Kidney (tissue), 13 donors: ENCODE measurements at regions not wholly inside any gene's neighbourhood (a gene's known extent, or its start where the extent isn't known, plus 50 kb on each side); places are given as distances from the start of the nearest gene placed in this dataset.

ENCODE experiments used
- DNase-seq, 5 donors: peaks; one replicate each; pipeline ENCODE4 v3.0.0-alpha.2; 2013 to 2020
- FAIRE-seq: peaks from 2 replicates; lab custom pipeline; 2012; peaks lifted over from hg19 to GRCh38; lab: Jason Lieb, UNC
- H3K27ac ChIP-seq, 2 donors: one replicate each; pipeline ENCODE4 v1.7.0; 2013; ENCODE audit warnings: low read depth in 2 of 2, low read length in 2 of 2, inconsistent platforms in 1 of 2
- H3K27me3 ChIP-seq: one replicate; pipeline ENCODE4 v1.7.1; 2013; ENCODE audit warnings: low read length, inconsistent platforms; ENCODE audit not compliant: control insufficient read depth, insufficient read depth
- H3K36me3 ChIP-seq, 3 donors: one replicate each; pipeline versions ENCODE4 v1.7.0 to v1.7.1; 2013; ENCODE audit warnings: low read length in 3 of 3, control low read depth in 1 of 3, inconsistent platforms in 1 of 3; ENCODE audit not compliant: insufficient read depth in 3 of 3, control insufficient read depth in 2 of 3
- H3K4me1 ChIP-seq, 3 donors: one replicate each; pipeline versions ENCODE4 v1.7.0 to v1.7.1; 2013; ENCODE audit warnings: low read length in 3 of 3, inconsistent platforms in 1 of 3, low read depth in 1 of 3; ENCODE audit not compliant: control insufficient read depth in 2 of 3, insufficient read depth in 2 of 3
- H3K4me3 ChIP-seq, 3 donors: one replicate each; pipeline versions ENCODE4 v1.7.0 to v1.8.1; 2013; ENCODE audit warnings: low read length in 3 of 3, control low read depth in 1 of 3, inconsistent platforms in 1 of 3
- H3K9ac ChIP-seq, 3 donors: one replicate each; pipeline versions ENCODE4 v1.7.0 to v1.7.1; 2013; ENCODE audit warnings: low read length in 3 of 3, control low read depth in 1 of 3, inconsistent platforms in 1 of 3
- H3K9me3 ChIP-seq, 3 donors: one replicate each; pipeline versions ENCODE4 v1.7.0 to v1.7.1; 2013; ENCODE audit warnings: low read length in 3 of 3, control low read depth in 1 of 3, inconsistent platforms in 1 of 3; ENCODE audit not compliant: control insufficient read depth in 2 of 3, insufficient read depth in 1 of 3
- intact Hi-C: fragments of 100-400 bp; cut with DNase I; formaldehyde crosslinking; loops from one replicate; pipeline ENCODE4 v1.11.1; 2022
- TF ChIP-seq, protein P1 (sequence below): IDR thresholded peaks from 3 replicates; pipeline ENCODE4 v1.5.1; 2012; ENCODE audit warnings: mild to moderate bottlenecking, moderate library complexity, borderline replicate concordance; ENCODE audit not compliant: insufficient read depth; ENCODE audit errors: extremely low read depth
- donor health status: control.
- donor health status: control.
- donor health status: control.
- donor health status: control.
- donor health status: control.
- donor health status: DM: yes; HTN: yes; CAD: no.
- donor health status: Normal renal cell carcinoma (clear cell type).

GRCh38 chr2:217106650-217107014 is 246.8 kb upstream of the TNP1 start:
- no peak overlapping the region for H3K4me3 ChIP-seq
- H3K9me3 ChIP-seq = no peaks in the 10 kb centered on the region
- H3K27ac ChIP-seq = no peak overlapping the region
- DNase-seq = no peak
- no peak overlapping the region for H3K9ac ChIP-seq
- H3K36me3 ChIP-seq = no peaks in the 10 kb centered on the region
- no peaks in the 10 kb centered on the region for H3K4me1 ChIP-seq
- no peak for FAIRE-seq
- intact Hi-C loops = loop anchor here (10.0 kb wide), 1 partner anchor 112 kb away; no protein-coding TSS in a partner anchor
- no peaks in the 10 kb centered on the region for H3K27me3 ChIP-seq
- TF ChIP-seq, protein P1, sequence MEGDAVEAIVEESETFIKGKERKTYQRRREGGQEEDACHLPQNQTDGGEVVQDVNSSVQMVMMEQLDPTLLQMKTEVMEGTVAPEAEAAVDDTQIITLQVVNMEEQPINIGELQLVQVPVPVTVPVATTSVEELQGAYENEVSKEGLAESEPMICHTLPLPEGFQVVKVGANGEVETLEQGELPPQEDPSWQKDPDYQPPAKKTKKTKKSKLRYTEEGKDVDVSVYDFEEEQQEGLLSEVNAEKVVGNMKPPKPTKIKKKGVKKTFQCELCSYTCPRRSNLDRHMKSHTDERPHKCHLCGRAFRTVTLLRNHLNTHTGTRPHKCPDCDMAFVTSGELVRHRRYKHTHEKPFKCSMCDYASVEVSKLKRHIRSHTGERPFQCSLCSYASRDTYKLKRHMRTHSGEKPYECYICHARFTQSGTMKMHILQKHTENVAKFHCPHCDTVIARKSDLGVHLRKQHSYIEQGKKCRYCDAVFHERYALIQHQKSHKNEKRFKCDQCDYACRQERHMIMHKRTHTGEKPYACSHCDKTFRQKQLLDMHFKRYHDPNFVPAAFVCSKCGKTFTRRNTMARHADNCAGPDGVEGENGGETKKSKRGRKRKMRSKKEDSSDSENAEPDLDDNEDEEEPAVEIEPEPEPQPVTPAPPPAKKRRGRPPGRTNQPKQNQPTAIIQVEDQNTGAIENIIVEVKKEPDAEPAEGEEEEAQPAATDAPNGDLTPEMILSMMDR = no peak

- Histone ChIP-seq H3K27me3 (no peaks in the 10 kb centered on the region), H3K27ac (no peak overlapping the region), H3K9ac (no peak overlapping the region), H3K9me3 (no peaks in the 10 kb centered on the region), H3K4me3 (no peak overlapping the region), H3K36me3 (no peaks in the 10 kb centered on the region), H3K4me1 (no peaks in the 10 kb centered on the region)
- FAIRE-seq (no peak), DNase-seq (peak in 1 of 5 donors; percentile 78)
- intact Hi-C loops = loop anchor here (10.0 kb wide), 1 partner anchor 111 kb away; no protein-coding TSS in a partner anchor
- TF ChIP-seq, protein P1 = no peak
Observed at GRCh38 chr2:217105733-217106649, 246.1 kb upstream of the TNP1 start.

DNA sequence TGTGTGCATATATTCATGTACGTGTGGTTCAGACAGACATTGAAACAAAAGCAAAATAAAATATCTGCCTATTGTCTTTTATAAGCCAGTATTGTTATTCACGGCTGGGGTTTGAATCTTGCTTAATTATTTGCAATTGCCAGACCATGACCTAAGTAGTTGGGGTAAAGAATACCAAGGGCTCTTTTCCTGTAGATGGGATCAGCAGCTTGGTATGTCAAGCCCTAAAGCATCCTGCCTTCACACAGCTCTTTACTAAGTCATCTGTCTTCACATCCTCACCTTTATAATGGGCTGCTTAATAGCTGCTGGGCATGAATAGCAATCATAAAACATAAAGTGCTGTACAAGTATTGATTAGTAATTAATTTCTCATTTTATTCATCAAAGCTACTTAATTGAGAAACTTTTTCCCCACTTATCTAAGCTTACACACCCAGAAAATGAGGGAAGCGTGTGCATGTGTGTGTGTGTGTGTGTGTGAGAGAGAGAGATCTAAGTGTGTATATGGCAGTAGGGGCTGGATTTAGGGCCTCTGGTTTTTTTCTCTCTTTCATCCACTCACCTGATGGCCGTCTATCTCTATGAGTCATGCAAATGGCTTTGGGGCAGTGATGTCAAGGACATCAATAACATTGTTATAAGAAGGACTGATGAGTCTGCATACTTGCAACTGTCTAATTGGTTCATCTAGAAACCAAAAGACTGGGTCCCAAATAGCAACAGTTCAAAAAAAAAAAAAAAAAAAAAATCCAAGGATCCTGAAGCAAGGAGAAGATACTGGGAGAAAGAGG is 244.1 kb upstream of the TNP1 start:
- TF ChIP-seq, protein P1 = no peak
- H3K4me1 ChIP-seq = no peaks in the 10 kb centered on the region
- intact Hi-C loops = loop anchor here (10.0 kb wide), 1 partner anchor 109 kb away; no protein-coding TSS in a partner anchor
- no peaks in the 10 kb centered on the region for H3K9me3 ChIP-seq
- H3K36me3 ChIP-seq = no peaks in the 10 kb centered on the region
- no peak overlapping the region for H3K9ac ChIP-seq
- FAIRE-seq (no peak), DNase-seq (no peak)
- H3K27me3 ChIP-seq = no peaks in the 10 kb centered on the region
- no peak overlapping the region for H3K27ac ChIP-seq
- no peak overlapping the region for H3K4me3 ChIP-seq
